PC-9 (cell line): ENCODE measurements at regions not wholly inside any gene's neighbourhood (a gene's known extent, or its start where the extent isn't known, plus 50 kb on each side); places are given as distances from the start of the nearest gene placed in this dataset.

Experiments used
- CTCF ChIP-seq: fragments of 200-600 bp; sonication (generic); conservative IDR thresholded peaks from 2 replicates; pipeline ENCODE4 v1.6.1; 2017; ENCODE audit warnings: mixed run types, antibody characterized with exemption, mild to moderate bottlenecking, moderate library complexity
- EZH2 ChIP-seq: fragments of 200-600 bp; sonication (generic); IDR thresholded peaks from 2 replicates; pipeline ENCODE4 v1.8.0; 2017; ENCODE audit warnings: antibody characterized with exemption, low read depth

DNA sequence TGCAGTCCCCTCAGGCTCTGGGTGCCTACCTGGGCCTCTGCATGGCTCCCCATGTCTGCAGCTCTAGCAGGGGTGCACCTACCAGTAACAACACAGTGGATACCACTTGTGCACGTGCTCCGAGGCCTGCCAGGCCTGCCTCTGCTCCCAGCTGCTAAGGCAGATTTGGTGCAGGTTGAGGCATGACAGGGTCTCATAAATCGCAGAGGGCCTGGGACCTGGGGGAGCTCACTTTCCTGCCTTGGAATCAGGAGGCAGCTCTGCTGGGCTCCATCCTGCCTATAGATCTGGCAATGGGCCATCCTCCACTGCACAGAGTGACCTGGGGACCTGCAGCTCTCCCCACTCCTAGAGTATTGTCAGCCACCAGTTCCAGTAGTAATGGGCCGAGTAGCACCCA lies 121.9 kb upstream of the CXCL14 start:
- TF ChIP-seq CTCF (no peak), EZH2 (no peak)
